AG09309 (cell line): ENCODE measurements at regions not wholly inside any gene's neighbourhood (a gene's known extent, or its start where the extent isn't known, plus 50 kb on each side); places are given as distances from the start of the nearest gene placed in this dataset.

Experiments
- DNase-seq: peaks from one replicate; pipeline ENCODE4 v3.0.0-alpha.2; 2010; ENCODE audit warnings: low read depth
- H3K4me3 ChIP-seq: 2 replicates; pipeline ENCODE4 v1.5.1; 2011; ENCODE audit warnings: mild to moderate bottlenecking, low read depth, low read length, moderate library complexity; ENCODE audit not compliant: control insufficient read depth
- CTCF ChIP-seq: IDR thresholded peaks from 2 replicates; pipeline ENCODE4 v1.5.1; 2011; ENCODE audit warnings: mild to moderate bottlenecking, low read depth, low read length, inconsistent platforms; ENCODE audit not compliant: insufficient read depth, control insufficient read depth; ENCODE audit errors: missing control alignments

GRCh38 chr4:57494821-57495220 is 384.6 kb upstream of the IGFBP7 start:
- no peak for TF ChIP-seq CTCF
- DNase-seq, result no peak
- no peak overlapping the region for H3K4me3 ChIP-seq

DNA sequence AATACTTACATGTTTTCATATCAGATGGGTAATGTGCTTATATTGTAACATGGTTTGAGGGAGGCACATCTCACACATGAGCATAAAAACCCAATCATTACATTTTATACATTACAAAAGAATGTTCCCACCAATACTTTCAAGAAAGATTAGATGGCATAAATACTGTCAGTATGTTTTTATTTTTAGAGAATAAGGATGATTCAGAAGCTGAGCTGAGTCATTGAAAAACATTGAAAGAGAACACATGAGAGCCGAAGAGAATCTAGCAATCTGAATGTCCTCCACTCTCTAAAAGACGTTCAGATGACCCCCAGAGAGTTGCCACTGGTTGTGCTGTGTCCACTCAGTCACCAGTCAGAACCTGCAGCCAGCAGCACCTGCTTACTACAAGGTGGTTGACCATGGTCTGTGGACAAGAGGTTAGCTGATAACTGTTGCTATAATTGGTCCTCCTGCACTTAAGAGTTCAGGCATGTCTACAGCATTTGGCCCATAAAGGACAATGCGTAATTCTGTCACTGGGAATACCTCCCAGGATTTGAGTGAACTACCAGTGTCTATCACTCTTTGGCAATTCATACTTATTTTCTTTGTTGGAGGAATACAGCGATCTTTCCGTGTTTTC is 382.2 kb upstream of the IGFBP7 start:
- no peak for DNase-seq
- no peak overlapping the region for H3K4me3 ChIP-seq
- no peak for TF ChIP-seq CTCF

DNA sequence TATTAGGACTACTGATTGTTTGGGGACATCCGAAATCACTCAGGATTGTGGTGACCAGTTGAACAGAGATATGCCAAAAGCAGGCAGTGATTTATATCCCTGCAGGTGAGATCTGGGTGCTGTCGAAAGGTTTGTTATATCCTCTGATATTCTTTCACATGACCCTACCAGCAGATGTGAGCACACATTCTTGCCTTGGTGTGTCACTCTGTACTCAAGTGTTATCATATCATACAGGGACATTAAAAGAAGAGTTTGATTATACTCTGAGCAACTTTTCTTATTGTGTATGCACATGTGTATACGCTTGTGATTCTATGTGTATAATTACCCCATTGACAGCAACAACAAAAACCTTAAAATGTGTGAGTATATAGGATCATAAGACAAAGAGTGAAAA is 381.2 kb upstream of the IGFBP7 start:
- no peak for TF ChIP-seq CTCF
- no peak overlapping the region for H3K4me3 ChIP-seq
- DNase-seq, result no peak

GRCh38 chr4:57490520-57491255 is 380.5 kb upstream of the IGFBP7 start:
- TF ChIP-seq CTCF, result no peak
- H3K4me3 ChIP-seq, result no peak overlapping the region
- no peak for DNase-seq

DNA sequence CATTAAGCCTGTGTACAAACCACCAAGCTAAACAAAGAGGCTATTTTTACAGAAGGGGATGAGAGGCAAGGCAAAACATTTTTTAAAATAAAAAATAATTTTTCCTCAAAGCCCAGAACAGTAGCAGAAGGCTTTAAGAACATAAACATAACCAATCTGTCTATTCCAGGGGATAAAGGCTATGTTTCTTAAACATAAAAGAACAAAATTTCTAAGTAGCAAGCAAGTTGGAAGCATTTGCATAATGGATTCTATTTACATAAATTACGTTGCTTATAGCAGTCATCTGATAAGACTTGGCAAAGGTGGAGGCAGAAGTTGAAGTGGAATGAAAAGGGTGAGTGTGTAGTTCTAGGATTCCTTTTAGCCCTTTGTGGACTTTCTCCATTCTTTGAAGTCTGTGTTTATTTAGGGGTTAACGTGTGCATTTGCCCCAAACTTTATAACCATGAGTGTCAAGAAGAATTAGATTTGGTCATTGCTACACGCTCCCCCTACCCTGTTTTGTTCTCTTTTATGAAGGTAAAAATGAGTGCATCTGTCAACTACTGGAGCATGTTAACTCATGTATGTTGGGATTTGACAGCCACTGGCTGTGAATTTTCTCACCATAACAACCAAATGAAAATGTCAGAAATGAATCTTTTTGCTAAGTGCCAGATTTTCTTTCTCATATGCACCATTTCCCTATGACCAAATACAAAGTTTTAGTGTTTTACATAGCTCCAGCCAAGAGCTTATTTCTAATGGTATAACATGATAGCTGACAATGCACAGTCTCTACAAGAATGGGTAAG is 378.4 kb upstream of the IGFBP7 start:
- DNase-seq, result no peak
- no peak overlapping the region for H3K4me3 ChIP-seq
- TF ChIP-seq CTCF, result no peak

DNA sequence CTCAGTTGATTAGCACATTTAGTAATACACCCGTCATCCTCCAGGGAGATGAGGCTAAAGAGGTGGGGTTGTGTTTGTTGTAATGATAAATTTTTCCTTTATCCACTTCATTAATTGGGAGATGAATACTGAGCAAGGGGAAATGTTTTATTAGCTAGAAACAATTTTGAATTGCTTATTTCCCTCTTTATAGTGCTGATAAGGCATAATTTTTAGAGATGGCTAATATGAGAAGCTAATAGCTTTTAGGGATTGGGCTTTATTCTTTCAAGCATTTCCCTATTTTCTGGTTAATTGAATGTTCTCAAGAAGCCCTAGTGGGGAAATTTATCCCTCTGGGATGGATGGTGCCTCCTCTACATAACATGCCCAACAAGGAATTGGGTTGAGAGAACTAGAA is 365.2 kb upstream of the IGFBP7 start:
- H3K4me3 ChIP-seq, result no peak overlapping the region
- DNase-seq, result no peak
- TF ChIP-seq CTCF, result no peak
